GM21528 (cell line): ENCODE measurements at regions not wholly inside any gene's neighbourhood (a gene's known extent, or its start where the extent isn't known, plus 50 kb on each side); places are given as distances from the start of the nearest gene placed in this dataset.
A peak's percentile ranks its signal among the peaks of the same experiment; 100 is the strongest.
"Not testable (repeated sequence)": the region's sequence is repeated elsewhere in the genome, so short reads cannot be mapped to it uniquely, and the experiment has no call there.

Source experiments
- ATAC-seq: cut with Tn5 transposase; IDR thresholded peaks from one replicate; pipeline ENCODE4 v1.9.1; 2021; ENCODE audit warnings: mild to moderate bottlenecking, moderate library complexity; ENCODE audit not compliant: unreplicated experiment, low FRiP score

- ATAC-seq = no peak
Observed at GRCh38 chr2:64277101-64277849, 133.1 kb upstream of the PELI1 start.

GRCh38 chr2:64280812-64281211 lies 136.6 kb upstream of the PELI1 start:
- not testable (repeated sequence) for ATAC-seq

GRCh38 chr2:64283006-64283570 lies 138.9 kb upstream of the PELI1 start:
- peak; percentile 25 for ATAC-seq

DNA sequence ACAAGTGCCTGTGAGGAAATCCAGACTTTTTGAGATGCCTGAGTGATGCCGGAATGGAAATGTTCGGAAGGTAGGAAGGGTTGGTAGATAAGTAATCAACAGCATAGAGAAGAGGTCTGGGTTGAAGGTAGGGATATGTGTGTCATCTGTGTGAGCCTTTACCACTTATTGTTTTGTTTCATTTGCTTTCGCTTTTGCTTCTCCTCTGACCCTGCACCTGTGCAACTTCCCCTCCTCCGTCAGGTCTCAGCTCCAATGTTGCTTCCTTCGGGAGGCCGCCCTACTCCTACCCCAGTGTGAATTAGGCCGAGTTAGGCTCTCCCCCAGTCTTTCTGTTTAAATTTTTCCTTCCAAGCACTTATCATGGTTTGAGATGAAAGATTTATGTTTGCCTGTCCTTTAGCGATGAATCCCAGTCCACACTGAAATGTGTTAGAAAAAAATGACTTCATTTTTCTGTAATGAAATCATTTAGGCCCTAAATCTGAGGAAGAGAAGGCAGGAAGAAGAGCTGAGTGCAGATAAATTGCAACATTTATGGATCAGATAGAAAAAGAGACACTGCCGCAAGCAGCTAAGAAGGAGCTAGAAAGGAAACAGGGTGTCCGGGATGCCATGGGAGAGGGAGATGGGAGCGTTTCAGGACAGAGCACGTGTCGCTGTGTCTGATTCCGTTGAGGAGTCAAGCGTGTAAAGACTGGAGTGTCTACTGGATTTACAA lies 139.6 kb upstream of the PELI1 start:
- peak; percentile 90 for ATAC-seq

DNA sequence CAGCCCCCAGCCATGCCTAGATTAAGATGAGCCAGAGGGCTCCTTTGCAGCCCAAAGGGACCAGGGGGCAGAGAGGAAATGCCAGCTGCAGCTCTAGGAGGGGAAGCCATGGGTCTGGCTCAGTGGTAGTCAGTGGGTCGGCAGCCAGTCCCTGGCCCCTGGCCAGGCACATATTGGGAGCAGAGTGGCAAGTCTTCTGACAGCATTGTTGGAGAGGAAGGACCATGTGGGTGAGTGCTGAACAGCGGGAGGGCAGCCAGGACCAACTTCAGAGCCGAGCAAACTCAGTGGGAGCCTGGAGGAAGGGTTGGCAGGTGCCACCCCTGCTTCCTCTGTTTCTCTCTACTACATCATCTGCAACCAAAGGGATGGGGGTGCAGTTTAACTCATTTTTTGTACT lies 140.5 kb upstream of the PELI1 start:
- ATAC-seq = no peak

DNA sequence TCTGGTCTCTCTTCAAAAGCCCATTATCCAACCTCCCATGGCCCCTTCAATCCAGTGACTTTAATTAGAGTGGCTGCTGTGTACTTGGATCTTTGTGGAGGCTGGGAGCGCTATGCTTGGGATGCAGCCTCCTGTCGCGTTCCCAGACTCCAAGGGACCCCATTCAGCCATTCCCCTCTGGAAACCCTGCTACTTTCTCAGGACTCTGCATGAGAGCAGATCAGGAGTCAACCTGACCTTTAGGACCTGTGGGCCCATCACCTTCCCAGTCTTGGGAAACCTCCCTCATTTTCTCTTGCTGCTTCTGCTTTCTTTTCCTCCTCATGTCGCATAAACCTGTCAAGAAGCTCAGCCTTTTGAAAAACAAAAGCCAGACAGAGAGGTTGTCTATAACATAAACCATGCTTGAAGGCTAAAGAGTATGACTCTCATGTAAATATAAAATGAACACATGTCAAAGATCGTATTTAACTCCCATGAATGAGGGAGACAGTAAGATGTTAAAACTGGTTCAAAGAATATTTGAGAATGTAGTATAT lies 143.1 kb upstream of the PELI1 start:
- no peak for ATAC-seq

- ATAC-seq = no peak
Observed at GRCh38 chr2:64288321-64289193, 144.3 kb upstream of the PELI1 start.

DNA sequence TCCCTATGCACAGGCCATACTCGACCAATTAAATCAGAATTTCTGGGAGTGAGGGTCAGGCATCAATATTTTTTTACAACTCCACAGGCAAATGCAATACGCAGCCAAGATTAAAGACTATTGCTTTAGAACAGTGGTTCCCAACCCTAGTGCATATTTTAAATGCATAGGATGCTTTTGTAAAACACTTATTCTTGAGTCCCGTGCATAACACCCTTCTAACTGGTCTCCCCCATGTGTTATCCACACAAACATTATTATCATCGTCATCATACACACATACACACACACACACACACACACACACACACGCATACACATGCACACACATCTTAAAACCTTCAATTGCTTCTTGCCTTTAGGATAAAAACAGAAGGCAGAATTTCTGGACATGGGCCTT lies 145.0 kb upstream of the PELI1 start:
- ATAC-seq = no peak

DNA sequence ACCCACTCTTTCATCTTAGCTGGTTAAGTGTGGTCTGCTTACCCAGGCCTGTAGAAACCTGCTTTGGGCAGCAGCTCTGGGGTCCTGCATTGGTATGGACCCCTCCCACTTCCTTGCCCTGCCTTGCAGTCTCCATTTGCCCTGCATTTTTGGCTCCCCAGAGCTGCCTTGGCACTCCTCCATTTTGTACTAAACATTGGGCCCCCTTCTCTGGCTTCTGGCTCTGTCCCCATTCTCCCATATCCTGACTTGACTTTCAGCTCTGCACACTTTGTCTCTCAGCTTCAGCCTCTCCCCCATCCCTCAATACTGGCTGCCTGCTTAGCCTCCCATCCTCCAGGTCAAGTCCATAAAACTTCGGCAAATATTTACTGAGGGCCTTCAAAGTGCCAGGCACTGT lies 145.5 kb upstream of the PELI1 start:
- ATAC-seq = no peak

DNA sequence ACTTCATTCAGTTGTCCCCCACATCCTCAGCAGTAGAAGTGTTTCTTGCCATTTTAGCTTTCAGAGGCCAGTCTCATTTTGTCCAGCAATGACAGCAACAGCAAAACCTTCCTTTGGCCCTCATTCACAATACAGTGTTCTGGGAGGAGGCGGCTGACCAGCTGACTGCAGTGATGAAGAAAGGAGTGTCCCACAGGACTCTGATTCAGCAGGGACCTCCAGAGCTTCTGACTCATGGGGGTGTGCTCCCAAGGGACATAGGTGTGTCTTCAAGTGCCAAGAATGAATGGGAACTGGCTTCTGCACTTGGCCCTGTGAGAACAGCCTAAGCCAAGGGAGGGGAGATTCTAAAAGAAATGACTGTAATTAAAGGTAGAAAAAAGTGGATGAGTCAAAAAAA lies 147.0 kb upstream of the PELI1 start:
- no peak for ATAC-seq

GRCh38 chr2:64295326-64296139 lies 151.3 kb upstream of the PELI1 start:
- ATAC-seq = no peak

DNA sequence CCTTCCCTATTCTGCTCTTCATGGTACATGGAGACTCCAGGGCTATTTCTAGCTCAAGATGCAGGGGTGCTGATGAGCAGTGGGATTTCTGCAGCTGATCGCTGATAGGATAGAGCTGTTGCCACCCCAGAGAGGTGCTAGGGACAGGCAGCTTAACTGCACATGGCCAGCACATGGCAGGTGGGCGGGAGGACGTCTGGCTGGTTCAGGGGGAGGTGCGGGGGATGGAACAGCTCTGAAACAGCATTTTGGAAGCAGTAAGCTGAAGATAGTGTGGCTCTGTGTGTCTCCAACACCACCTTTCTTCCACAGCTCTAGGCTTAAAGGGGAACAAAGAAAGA lies 151.9 kb upstream of the PELI1 start:
- no peak for ATAC-seq

GRCh38 chr2:64296695-64297346 lies 152.6 kb upstream of the PELI1 start:
- ATAC-seq = no peak

DNA sequence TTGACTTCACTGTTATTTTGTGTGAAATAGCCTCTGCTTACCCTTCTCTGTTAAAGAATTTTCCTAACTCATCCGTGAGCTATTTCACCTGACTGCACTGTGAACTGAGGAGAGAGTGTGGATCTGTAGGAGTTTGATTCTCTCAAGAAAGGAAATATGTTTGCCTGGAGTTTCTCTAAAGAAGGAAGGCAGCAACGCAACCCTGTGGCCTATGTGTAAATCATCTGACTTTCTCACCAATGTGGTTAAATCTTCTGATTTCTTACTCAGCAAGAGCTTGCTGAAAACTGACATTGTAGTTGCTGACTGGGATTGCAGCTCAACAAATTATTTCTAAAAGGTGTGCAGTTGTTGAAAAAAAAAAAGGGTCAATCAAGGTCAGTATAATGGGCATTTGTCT lies 153.9 kb upstream of the PELI1 start:
- no peak for ATAC-seq

DNA sequence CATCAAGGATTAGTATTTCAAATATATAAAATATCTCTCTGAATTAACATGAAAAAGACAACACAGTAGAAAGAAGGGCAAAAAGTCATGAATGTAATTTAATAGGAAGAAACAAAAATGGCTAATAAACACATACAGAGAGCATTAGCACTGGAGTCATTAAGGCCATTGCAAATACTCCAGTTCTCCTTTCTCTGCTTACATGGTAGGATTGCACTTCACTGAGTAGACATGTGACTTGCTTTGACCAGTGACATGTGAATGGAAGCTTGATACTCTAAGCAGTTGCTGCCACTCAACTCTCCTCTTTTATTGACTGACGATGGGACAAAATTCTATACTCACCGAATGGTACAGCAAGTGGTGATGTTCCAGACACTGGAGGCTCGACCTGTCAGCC lies 153.9 kb upstream of the LGALSL start:
- ATAC-seq = no peak

GRCh38 chr2:64303250-64303649 lies 150.7 kb upstream of the LGALSL start:
- ATAC-seq = no peak

DNA sequence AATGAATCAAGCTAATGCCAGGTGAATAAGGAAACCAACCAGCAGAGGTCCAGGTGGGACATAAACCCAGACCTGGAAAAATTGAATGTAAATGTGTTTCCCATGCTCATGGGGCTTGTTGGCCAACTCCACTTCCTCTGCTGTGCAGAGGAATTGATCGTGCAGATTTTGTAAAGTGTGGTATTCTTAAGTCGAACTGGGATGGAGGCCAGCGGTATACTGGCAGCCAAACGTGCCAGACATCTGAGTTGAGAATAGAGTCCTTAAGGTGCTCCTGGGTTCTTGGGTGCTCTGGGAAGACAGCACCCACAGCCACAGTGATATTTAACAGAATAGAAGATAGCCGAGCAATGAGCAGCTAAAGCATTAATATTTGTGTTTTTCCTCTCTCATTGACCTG lies 146.5 kb upstream of the LGALSL start:
- ATAC-seq = no peak

- no peak for ATAC-seq
Observed at GRCh38 chr2:64311191-64311910, 142.6 kb upstream of the LGALSL start.
